ENCODE measurements at regions not wholly inside any gene's neighbourhood (a gene's known extent, or its start where the extent isn't known, plus 50 kb on each side); places are given as distances from the start of the nearest gene placed in this dataset.

DNA sequence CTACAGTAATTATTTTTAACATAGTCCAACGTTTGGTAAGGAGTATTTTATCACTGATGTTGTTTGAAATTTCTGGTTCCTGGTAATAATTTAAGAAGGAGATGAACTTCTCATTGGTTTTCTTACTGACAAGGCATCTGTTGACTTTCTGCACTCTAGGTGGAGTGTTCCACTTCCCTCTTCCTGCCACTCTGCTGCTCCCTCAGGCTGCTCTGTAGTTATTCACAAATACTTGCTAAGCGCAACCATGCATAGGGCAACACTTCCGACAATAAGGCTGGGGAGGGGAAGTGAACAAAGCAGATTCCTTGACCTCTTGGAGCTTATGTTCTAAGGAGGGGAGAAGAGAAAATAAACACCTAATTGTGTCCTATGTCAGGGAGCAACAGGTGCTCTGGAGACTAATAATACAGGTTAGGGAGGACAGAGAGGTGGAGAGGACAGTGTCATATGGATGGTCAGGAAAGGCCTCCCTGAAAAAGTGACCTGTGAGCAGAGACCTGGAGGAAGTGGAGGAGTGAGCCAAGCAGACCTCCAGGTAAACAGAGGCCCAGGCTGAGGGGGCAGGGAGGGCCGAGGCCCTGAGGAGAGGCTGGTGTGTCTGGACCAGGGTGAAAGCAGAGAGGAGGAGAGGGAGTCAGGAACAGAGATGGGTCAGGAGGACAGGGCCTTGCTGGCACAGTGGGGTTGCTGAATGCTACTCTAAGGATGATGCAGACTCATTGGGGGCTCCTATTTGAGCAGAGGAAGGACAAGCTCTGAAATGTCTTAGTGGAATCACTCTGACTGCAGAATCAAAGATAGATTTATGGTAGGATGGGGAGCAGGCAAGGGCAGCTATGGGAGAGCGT is 134.8 kb upstream of the SLC24A3 start:
- DNase-seq (ENCODE audit: low read depth): no peak

DNA sequence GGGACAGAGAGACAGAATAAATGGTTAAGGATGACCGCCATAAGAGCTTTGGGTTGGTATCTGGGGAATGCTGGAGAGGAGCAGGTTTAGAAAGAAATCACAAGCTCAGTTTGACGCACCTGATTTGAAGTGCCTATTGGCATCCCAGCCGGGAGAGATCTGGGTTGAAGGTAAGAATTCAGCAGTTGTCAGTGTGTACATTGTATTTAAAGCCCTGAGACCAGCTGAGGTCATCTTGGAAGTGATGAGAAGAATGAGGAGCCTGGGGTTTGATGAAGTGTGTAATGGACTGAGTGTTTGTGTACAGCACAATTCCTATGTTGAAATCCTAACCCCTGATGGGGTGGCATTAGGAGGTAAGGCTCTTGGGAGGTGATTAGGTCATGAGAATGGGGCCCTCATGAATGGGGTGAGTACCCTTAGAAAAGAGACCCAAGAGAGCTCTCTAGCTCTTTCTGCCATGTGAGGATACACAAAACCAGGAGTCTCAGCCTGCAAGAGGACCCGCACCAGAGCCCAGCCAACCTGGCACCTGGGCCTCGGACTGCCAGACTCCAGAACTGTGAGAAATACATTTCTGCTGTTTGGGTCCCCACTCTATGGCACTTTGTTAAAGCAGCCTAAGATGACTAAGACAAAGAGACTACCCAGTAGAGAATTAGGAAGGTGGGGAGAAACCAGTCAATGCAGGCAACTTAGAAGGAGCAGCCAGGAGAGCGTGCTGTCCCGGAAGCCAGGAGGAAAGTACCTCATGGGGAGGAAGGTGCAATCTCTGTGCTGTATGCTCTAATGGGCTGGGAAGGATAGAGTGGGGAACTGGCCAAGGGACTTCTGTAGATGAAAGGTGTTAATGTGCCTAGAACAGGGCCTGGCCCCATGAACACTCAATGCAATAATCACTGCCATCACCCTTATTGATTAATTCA is 133.7 kb upstream of the SLC24A3 start:
- DNase-seq (ENCODE audit: low read depth): no peak

DNA sequence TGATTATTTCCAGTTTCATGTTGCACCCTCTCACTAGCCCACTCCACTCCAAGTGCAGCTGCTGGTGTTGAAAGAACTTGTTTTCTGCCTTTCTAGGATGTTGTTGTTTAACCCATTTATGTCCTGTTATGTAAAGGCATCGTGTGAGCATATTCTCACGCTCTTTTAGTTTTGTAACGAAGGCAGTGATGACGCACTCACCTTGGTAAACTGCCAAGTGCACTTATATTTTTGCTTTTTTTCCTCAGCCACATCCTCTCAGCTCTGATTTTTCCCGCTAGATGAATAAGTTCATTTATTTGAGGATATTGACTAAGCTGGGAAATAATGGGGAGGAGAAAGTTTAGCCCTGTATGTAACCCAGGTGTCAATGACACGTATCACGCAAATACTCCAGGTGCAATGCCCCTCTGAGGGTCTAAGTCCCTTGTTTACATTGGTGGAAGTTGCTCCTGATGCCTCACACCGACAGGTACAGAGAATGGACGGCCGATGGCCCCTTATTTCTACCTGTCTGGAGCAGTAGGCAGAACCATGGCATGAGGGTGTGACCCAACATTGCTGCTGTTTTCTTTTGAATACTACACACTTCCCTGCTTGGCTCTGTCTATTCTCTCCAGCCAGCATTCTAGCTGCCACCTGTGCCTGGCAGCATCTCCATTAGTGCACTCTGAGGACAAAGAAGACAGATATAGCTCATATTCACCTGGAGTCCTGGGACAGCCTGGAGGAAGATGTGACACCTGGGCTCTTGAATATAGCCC is 132.7 kb upstream of the SLC24A3 start:
- peak; percentile 0 for DNase-seq (ENCODE audit: low read depth)

DNA sequence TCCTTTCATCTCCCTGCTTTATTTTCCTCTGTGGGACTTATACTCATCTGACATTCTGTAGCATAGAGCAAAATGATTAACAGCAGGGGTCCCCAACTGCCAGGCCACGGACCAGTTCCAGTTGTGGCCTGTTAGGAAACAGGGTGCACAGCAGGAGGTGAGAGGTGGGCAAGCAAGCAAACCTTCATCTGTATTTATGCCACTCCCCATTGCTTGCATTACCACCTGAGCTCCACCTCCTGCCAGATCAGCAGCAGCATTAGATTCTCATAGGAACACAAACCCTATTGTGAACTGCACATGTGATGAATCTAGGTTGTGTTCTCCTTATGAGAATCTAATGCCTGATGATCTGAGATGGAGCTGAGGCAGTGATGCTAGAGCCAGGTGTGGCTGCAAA is 130.5 kb upstream of the SLC24A3 start:
- DNase-seq (ENCODE audit: low read depth): no peak

DNA sequence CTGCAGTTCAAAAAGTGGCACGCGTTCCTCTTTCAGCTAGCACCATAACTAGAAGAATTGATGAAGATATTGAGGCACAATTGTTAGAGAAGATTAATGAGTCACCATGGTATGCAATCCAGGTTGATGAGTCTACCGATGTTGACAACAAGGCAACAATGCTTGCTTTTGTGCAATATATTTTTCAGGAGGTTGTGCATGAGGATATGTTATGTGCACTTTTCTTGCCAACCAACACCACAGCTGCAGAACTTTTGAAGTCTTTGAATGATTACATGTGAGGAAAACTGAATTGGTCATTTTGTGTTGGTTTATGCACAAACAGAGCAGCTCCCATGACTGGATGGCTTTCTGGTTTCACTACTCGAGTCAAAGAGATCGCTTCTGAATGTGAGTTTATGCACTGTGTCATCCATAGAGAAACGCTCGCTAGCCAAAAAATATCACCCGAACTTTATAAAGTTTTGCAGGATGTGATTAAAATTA is 129.3 kb upstream of the SLC24A3 start:
- DNase-seq (ENCODE audit: low read depth): no peak

DNA sequence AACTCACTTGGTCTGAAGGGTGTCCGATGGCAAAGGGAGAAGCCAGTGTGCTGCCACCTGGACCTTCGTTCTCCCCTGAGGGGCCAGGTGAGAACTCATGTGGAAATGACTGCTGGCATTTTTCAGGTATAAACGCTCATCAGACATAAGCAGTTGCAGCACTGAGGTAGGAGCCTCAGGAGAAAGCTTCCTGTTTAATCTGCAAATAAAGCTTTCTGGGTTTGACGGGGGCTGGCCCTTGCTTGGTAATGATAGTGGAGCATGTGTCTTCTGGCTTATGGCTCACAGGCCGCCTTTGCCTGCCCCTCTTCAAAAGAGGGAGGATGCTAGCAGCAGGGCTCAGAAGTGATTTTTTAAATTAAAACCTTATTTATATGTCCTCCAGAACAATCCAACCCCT is 122.1 kb upstream of the SLC24A3 start:
- DNase-seq (ENCODE audit: low read depth): no peak

DNA sequence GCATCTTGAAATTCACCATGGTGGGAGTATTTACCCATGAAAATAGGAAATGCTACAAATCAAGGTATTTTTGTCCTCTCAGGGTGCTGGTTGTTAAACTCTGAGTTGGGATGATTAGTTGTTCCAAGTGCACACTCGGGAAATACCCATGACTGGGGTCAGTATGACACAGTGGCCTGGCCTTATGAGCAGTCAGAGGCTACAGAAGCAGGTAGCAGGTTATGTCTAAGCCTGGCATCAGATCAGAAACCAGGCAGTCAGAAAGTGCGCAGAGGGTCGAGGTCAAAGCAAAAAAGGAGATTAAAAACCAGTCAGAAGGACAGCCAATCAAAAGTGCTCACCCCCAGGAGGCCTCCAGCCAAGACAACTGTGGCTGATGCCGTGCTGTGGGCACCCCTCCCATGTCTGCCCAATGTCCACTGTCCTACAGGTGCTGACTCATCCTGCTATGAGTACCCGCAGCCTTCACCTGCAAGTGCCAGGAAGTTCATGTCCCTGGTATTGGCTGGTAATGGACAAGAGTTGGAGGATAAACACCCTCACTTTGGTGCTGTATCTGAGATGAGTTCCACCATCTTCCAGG is 117.4 kb upstream of the SLC24A3 start:
- no peak for DNase-seq (ENCODE audit: low read depth)

DNA sequence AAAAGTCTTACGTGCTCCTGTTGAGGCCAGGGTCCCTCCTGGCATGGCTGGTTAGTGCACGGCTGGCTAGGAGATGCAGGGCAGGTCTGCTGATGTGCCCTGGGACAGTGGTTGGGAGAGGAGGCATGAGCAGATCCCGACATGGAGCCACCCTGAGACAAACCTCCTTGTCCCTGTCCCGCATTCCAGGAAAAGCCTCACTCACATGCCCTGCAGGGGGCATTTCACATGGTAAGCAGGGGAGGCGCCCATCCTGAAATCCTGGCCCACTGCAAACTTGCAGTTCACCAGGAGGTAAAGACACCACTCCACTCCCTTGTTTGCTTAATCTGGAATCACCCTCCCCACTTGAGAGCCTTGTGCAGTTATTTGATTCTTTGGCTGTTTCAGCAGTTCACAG is 116.7 kb upstream of the SLC24A3 start:
- DNase-seq (ENCODE audit: low read depth): no peak

DNA sequence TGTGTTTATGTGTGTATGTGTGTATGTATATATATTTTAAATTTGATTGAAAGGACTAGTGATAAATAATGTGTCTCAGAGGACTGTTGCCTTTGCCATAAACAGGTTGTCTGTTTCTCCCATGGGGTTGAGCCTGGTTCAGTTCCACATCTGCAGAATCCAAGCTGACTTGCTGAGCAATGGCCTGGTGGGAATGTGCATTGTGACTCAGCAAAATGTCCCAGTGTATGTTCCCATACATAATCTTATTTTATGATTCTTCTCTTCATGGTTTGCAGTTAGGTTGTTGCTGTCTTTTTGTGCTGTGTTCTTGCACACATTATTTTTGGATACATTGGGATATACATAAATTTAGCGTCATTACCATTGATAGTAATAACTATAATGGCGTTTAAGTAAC is 115.6 kb upstream of the SLC24A3 start:
- DNase-seq (ENCODE audit: low read depth): no peak

DNA sequence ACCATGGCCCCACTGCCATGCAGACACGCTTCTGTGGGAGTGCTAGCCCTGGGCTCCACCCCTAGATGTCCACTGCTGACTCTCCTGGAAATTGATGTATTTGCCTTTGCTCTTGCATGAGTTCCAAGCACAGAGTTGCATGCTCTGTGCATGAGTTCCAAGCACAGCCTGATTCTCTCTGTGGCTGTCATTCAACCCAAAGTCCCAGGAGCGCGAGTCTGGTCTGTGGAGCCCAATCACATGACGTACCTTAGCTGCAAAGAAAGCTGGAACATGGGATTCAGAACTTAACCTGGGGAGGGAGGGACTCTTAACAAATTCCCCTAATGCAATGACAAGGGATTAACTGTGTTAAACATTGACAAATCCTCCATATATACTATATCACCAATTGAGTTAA is 114.3 kb upstream of the SLC24A3 start:
- no peak for DNase-seq (ENCODE audit: low read depth)

DNA sequence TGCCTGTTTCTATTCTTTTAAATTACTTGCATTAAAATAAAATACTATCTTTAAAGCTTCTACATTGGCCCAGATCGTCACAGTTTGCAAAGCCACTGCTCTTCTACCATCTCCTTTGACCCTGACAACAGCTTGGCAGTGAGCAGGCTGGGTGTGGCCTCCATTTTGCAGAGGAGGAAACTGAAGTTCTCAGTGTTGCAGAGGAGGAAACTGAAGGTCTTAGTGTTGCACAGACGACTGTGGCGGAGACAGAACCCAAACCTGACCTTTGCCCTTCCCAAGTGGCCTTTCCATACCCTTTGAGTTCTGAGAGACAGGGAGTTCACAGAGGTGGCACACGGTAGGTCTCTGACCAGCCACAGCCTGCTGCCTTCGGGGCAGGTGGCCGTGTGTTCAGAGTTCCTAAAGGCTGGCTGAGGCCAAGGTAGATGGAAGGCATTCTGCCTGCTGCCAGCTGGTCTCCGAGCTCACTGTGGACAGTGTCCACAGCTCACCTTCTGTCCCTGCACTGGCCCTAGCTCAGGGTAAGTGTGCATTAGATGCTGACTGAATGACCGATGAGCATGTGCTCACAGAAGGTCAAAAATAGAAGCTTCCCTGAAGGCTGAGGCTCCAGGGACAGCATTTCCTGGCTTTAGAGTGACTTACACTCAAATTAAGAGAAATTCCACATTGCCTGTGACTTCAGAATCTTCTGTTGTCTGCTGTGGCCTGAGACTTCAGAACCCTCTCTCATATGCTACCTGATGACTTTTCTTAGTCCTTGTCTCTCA is 113.5 kb upstream of the SLC24A3 start:
- no peak for DNase-seq (ENCODE audit: low read depth)

DNA sequence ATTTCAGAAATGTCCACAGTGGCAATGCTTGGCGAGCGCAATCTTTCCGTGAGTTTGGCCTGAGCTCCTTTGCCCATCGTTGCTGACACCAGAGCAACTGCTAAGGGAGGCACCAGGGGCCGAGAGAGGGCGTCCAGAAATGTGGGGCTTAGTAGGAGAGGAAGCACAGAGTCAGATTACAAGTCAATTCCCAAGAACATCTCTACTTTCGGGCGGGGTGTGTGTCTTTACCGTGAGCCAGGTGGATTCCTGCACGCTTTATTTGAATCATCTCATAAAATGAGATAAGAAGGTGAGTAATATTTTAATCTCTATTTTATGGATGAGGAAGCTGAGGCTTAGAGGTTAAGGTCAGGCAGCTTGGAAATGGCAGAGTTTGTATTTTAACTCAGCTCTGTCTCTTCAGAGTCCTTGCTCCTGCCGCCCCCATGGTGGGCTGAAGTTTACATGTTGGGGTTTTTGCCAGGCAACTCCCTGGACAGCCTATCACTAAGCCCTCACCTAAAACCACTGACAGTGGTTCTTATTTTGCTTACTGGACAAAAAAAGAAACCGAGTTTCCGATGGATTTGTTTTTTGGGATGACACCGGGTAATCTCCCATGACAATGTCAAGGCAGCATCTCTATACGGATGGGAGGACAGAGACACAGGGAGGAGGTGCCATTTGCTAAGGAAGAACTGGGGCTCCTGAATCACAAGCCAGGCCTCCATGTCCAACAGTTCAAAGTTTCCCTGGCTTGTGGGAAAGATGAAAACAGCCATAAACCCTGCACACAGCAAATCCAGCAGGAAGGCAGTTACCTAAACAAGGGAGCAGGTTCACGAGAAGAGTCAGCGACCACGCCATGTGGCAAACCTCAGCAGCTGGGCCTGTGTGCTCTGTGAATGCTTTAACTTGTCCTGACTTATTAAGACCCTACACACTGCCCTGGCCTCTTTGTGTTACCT is 112.6 kb upstream of the SLC24A3 start:
- DNase-seq (ENCODE audit: low read depth): no peak

DNA sequence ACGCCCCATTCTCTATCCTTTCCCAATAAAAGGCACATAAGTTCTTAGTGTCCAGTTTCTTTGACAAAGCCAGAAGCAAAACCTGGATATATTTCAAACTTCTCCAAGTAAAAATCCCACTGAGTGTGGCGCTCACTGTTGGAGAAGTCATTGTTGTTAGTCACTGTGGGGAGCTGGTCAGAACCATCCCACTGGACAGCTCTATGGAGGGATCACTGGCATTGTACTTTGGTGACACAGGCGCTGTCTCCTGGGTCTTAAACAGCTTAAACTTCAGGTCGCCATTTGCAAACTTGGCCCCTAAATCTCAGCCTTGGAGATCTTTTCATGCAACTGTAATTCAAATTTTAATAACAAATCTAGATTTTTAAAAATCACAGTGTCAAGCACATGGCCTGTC is 111.5 kb upstream of the SLC24A3 start:
- no peak for DNase-seq (ENCODE audit: low read depth)

DNA sequence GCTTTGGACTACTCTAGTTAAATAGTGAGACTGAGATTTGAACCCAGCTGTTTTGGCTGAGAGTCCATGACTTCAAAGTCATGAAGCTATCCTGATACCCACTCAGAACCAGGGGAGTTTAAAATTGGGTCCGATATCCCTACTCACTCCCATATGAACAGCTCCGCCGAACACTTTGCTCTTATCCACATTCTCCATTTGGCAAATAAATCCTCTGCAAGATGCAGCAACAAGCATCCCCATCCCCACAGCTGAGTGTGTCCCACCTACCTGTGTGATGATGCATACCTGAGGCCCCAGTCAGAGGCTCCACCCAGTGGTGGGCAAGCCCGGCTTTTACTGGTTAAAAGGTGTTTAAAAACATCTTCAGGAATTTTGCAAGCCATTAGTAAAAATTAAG is 108.3 kb upstream of the SLC24A3 start:
- no peak for DNase-seq (ENCODE audit: low read depth)

DNA sequence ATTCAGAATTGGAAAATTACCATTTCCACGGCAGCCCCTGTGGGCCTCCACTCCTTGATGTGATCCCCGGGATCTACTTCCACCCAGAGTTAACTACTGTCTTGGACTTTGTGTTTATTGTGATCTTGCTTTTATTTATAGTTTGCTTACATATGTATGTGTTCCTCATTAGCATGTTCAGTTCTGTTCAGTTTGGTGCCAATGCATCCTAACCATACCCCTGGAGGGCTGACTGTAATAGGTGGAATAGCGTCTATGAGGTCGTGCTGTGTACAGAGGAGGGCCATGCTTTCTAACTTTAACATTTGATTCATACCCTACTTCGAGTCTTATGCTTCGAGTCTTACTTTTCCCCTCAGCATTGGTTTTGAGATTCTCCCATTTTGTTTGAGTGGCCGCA is 104.3 kb upstream of the SLC24A3 start:
- no peak for DNase-seq (ENCODE audit: low read depth)

DNA sequence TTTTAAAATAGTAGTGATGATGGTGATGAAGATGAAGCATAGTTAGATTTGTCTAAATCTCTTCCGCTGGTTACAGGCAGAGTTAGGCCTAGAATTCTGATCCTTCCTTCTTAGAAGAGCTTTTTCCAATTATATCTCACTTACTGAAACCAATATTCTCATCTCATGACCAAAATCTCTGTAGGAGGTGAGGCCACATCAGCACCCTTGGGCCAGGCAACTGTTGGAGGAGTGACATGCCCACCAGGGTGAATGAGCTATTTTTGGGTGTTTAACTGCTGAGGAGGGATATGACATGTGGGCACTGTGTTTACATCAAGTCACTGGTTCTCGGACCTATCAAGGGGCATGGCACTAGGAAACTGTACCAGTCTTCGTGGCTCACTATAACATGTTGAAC is 102.2 kb upstream of the SLC24A3 start:
- no peak for DNase-seq (ENCODE audit: low read depth)

DNA sequence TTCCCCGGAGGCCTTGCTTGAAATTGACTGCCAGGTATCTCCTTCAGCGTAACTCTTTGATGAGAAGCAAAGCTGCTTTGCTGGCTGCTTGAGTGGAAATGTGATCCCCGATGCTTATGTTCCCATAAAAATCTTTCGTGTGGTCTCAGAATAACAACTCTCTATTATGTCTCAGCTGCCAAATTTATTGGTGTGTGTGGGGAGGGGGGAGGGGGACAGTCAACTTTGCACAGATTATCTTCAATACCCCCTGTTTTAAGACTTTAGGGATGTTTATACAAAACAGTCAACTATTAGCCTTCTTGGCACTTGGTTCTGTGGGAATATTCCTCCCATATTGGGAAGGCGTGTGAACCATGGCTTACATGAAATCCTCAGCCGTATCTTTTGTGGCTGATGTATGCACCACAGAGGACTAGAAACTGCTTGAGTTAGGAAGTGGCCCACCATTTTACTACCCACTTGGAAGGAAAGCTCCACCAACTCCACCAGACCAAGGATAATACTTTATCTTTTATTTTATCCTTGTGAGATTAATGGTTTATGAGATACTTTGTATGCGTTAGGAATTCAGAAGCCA is 101.5 kb upstream of the SLC24A3 start:
- no peak for DNase-seq (ENCODE audit: low read depth)

DNA sequence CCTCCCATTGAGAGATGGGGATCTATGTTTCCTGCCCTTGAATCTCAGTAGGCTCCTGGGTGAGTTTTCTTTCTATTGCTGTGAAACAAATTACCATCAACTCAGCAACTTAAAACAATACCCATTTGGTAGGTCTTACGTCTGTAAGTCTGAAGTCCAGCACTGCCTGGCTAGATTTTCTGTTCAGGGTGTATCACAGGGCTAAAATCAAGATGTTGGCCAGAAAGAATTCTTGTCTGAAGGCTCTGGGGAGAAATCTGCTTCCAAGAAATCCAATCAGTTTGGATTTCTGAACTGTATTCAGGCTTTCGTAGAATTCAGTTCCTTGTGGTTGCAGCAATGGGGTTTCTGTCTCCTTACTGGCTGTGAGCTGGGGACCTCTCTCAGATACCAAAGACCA is 99.6 kb upstream of the SLC24A3 start:
- DNase-seq (ENCODE audit: low read depth): no peak

DNA sequence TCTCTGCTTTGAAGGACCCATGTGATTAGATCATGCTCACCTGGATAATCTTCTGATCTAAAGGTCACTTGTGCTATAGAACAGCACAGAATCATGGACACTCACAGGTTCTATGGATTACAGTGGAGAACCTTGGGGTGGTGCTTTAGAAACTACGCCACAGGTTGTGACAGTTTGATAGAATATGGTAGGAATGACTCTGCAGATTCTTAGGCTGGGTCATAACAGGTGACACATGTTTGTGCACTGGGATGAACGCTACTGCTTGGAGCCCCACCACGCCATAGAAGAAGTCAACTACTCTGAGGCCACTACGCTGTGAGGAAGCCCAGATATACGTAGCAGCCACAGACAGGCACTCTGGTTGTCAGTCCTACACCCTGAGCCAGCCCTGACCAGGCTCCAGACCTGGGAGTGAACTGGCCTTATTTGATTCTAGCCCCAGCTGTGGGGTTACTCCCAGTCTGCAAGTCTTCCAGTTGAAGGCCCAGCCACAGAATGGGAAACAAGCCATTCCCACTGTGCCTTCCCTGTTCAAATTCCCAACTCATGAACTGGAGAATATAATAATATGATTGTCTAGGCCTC is 99.0 kb upstream of the SLC24A3 start:
- DNase-seq (ENCODE audit: low read depth): no peak

Measured in EH (cell line).